Lower leg skin (tissue), 4 donors: ENCODE measurements at regions not wholly inside any gene's neighbourhood (a gene's known extent, or its start where the extent isn't known, plus 50 kb on each side); places are given as distances from the start of the nearest gene placed in this dataset.
"Not testable (repeated sequence)": the region's sequence is repeated elsewhere in the genome, so short reads cannot be mapped to it uniquely, and the experiment has no call there.

Experiments
- DNase-seq, 2 donors: peaks; one replicate each; pipeline ENCODE4 v3.0.0-alpha.2; 2019; ENCODE audit warnings: low spot score in 2 of 2
- H3K4me3 ChIP-seq: fragments of 200-600 bp; sonication (generic); 2 replicates; pipeline ENCODE4 v1.5.1; 2017; ENCODE audit warnings: mild to moderate bottlenecking, low read depth; ENCODE audit not compliant: poor library complexity, severe bottlenecking
- POLR2A ChIP-seq, 2 donors: fragments of 450-650 bp; IDR thresholded peaks; one replicate each; pipeline ENCODE4 v1.6.1; 2016 to 2017; ENCODE audit warnings: antibody characterized with exemption in 2 of 2, mild to moderate bottlenecking in 1 of 2, moderate library complexity in 1 of 2
- whole genome bisulfite sequencing, 2 donors: methylation state at CpG; one replicate each; pipeline ENCODE4 v1.1.5; 2018; 5-methylcytosine and 5-hydroxymethylcytosine counted together
- intact Hi-C: fragments of 100-400 bp; cut with DNase I; formaldehyde crosslinking; loops from one replicate; pipeline ENCODE4 v1.15.0; 2023; ENCODE audit warnings: low total_unique reads
- TF ChIP-seq, protein P1 (sequence below), 3 donors: fragments of 450-650 bp; IDR thresholded peaks; one replicate each; pipeline ENCODE4 v1.5.1; 2016; ENCODE audit warnings: antibody characterized with exemption in 3 of 3, mild to moderate bottlenecking in 3 of 3, moderate library complexity in 2 of 3

DNA sequence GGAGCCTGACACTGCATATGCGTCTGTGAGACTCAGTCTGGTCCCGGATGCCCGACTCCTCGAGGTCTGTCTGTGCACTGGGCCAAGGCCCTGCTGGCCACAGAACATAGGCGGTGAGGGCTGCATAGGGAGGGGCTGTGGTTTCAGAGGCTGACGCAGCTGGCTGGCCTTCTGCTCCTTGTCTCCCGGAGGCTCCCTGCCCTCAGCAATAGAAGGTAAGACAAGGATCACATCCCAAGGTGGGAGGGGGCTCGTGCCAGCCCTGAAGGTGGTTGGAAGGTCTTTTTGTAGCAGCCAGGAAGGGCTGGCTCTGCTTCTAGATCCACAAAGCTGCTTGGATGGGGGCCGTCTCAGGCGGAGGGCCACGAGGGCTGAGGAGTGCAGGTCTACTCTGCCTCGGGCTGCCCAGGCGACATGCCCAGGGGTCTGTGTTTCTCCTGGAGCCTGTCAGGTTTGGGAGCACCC is 239.8 kb upstream of the SULF2 start:
- intact Hi-C loops: no loop called here
- 41 to 44% methylated on average over 13 of the region's 13 CpGs for WGBS, 2 donors
- H3K4me3 ChIP-seq: no peak overlapping the region
- TF ChIP-seq, protein P1, sequence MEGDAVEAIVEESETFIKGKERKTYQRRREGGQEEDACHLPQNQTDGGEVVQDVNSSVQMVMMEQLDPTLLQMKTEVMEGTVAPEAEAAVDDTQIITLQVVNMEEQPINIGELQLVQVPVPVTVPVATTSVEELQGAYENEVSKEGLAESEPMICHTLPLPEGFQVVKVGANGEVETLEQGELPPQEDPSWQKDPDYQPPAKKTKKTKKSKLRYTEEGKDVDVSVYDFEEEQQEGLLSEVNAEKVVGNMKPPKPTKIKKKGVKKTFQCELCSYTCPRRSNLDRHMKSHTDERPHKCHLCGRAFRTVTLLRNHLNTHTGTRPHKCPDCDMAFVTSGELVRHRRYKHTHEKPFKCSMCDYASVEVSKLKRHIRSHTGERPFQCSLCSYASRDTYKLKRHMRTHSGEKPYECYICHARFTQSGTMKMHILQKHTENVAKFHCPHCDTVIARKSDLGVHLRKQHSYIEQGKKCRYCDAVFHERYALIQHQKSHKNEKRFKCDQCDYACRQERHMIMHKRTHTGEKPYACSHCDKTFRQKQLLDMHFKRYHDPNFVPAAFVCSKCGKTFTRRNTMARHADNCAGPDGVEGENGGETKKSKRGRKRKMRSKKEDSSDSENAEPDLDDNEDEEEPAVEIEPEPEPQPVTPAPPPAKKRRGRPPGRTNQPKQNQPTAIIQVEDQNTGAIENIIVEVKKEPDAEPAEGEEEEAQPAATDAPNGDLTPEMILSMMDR (IDR thresholded peaks at IDR 0.05): no peak
- TF ChIP-seq POLR2A (IDR thresholded peaks at IDR 0.05): no peak
- peak; percentile 54 to 89 for DNase-seq

DNA sequence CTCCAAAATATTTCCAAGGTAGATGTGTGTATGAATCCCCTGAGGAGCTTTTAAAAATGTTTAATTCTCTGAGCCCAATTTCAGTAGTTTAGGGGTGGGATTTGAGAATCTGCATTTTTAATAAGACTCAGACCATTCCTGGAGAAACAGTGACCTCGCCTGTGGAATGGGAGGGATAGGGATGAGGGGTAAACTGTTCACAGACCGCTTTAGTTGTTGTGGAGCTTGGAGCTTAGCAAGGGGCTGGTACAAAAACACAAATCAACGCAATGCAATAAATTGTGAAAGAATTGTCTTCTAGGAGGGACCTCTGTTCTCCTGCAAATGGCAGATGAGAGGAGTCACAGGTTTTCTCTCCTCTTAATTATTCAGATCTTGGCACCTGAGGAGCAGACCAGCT is 239.3 kb upstream of the SULF2 start:
- no peak overlapping the region for H3K4me3 ChIP-seq
- 71 to 80% methylated on average over 3 of the region's 3 CpGs for WGBS, 2 donors
- intact Hi-C loops: no loop called here
- TF ChIP-seq, protein P1 (IDR thresholded peaks at IDR 0.05): no peak
- TF ChIP-seq POLR2A (IDR thresholded peaks at IDR 0.05): no peak
- DNase-seq: peak in 1 of 2 donors; percentile 18

DNA sequence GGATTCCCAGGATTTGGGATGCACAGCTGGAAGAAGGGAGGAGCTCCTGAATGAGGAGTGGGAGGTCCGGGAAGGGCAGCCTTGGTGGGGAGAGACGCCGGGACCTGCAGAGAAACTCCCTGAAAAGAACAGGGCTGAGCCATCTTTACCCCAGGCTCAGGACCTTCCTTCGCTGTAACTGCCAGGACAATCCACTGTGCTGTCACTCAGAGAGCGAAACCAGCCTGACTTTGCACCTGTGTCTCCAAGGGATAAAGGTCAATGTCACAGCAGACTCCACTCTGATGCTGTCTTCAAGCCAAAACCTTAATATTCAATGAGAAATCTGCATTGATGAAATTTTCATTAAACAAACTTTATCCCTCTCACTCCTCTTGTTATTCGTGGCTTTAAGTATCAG is 235.4 kb upstream of the SULF2 start:
- H3K4me3 ChIP-seq, intact Hi-C loops: not testable (repeated sequence)
- 80 to 84% methylated on average over 6 of the region's 6 CpGs for WGBS, 2 donors
- DNase-seq: peak in 1 of 2 donors; percentile 36

DNA sequence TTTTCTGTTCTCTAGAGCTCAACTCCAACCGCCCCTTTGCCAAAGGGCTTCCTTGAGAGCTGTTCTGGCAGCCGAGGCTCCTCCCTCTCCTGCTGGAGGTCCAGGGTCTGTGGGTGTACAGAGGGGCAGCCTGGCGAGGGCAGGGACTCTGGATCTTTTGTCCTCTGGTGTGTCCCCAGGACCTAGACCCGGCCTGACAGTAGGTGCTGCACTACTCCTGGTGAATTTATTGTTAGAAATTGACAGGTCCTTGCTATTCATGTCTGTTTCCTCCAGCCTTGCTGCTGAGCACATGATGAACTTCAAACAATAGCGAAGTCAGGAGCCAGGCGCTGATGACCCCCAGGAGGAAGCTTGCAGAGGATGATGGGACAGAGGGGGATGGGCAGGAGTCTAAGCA is 234.7 kb upstream of the SULF2 start:
- WGBS, 2 donors: 80 to 82% methylated on average over 6 of the region's 6 CpGs

DNA sequence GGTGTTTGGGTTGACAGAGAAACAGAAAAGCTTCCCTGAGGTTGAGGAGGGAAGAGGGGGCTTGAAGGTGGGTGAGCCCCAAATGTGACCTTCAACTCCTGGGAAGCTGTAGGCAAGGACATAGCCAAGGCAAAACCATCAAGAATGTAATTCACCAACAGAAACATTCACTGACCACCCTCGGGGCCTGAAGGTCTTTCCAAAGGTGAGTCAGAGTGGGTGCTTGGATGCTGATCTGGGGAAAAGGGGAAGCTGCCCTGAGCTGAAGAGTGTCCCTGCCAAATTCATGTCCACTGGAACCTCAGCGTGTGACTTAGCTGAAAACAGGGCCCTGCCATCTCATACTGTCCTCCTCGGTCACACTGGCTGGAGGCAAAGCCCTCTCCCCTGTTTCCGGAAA is 234.2 kb upstream of the SULF2 start:
- intact Hi-C loops: no loop called here
- 88 to 91% methylated on average over 4 of the region's 4 CpGs for WGBS, 2 donors
- TF ChIP-seq, protein P1 (IDR thresholded peaks at IDR 0.05): no peak
- no peak for TF ChIP-seq POLR2A (IDR thresholded peaks at IDR 0.05)

More for the DNA sequence above, 234.7 kb upstream of the SULF2 start:
- no peak for TF ChIP-seq POLR2A (IDR thresholded peaks at IDR 0.05)
- TF ChIP-seq, protein P1 (IDR thresholded peaks at IDR 0.05): no peak
- DNase-seq: peak in 1 of 2 donors; percentile 74
- intact Hi-C loops: no loop called here
- no peak overlapping the region for H3K4me3 ChIP-seq

DNA sequence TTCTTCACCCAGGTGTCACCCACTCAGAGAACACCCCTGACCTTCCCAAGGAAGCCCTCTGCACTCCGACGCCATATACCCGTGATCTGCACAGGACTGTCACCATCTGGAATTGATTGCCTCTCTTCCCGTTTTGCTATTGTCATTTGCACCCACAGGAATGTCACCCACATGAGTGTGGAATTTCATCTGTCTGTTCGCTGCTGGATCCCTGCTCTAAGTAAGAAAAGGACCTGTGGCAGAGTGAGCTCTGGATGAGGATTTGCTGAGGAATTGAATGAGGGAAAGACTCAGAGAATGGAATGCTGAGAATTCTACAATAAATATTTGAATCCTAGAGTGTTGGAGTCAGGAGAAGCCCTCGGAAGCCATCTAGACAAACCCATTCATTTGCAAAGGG is 233.6 kb upstream of the SULF2 start:
- H3K4me3 ChIP-seq, intact Hi-C loops: not testable (repeated sequence)
- 63 to 76% methylated on average over 6 of the region's 6 CpGs for WGBS, 2 donors
- DNase-seq: peak in 1 of 2 donors; percentile 20

More for the DNA sequence above, 234.2 kb upstream of the SULF2 start:
- no peak for DNase-seq
- H3K4me3 ChIP-seq: no peak overlapping the region

DNA sequence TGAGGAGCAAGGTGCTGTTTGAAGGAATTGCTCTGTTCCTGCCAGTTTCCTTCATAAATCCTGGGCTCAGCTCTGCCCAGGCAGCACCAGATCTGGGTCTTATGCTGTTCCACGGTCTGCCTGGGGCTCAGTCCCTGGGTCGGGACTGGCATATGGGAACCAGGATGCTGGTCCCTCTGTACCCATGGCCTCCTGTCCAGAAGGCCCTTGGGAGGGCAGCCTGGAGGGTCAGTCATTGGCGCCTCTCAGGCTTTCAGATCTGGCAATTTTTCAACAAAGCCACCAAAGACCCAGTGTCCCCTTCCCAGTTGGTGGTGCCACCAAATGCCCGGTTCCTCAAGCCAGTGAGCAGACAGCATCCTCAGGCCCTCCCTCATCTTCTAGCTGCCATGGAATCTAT is 232.7 kb upstream of the SULF2 start:
- intact Hi-C loops: no loop called here
- 80 to 90% methylated on average over 4 of the region's 4 CpGs for WGBS, 2 donors
- no peak for TF ChIP-seq POLR2A (IDR thresholded peaks at IDR 0.05)
- TF ChIP-seq, protein P1 (IDR thresholded peaks at IDR 0.05): no peak
- no peak overlapping the region for H3K4me3 ChIP-seq
- DNase-seq: peak in 1 of 2 donors; percentile 78
